ENCODE measurements at regions not wholly inside any gene's neighbourhood (a gene's known extent, or its start where the extent isn't known, plus 50 kb on each side); places are given as distances from the start of the nearest gene placed in this dataset.

GRCh38 chr1:48048980-48049379 is 51.8 kb upstream of the TRABD2B start:
- no peaks in the 10 kb centered on the region for H3K36me3 ChIP-seq (ENCODE audit: control insufficient read depth in 2 of 2, insufficient read depth in 2 of 2, low read length in 1 of 2)
- DNase-seq (ENCODE audit: low read depth in 6 of 9, low spot score in 9 of 9): no peak
- 88% methylated on average over 7 of the region's 7 CpGs for WGBS
- H3K27ac ChIP-seq (ENCODE audit: low read depth in 1 of 2, low read length in 1 of 2): peak overlapping the region in 1 of 2 donors; percentile 11
- H3K4me3 ChIP-seq (ENCODE audit: low read length in 2 of 2): no peak overlapping the region
- H3K27me3 ChIP-seq (ENCODE audit: control insufficient read depth in 2 of 2, insufficient read depth in 1 of 2, low read length in 1 of 2): no peaks in the 10 kb centered on the region
- no peaks in the 10 kb centered on the region for H3K4me1 ChIP-seq (ENCODE audit: control insufficient read depth in 2 of 2, insufficient read depth in 2 of 2, low read length in 2 of 2)
- H3K9me3 ChIP-seq (ENCODE audit: control insufficient read depth in 2 of 2, insufficient read depth in 1 of 2, low read length in 1 of 2): no peaks in the 10 kb centered on the region

- Histone ChIP-seq H3K36me3 (ENCODE audit: control insufficient read depth in 2 of 2, insufficient read depth in 2 of 2, low read length in 1 of 2) (no peaks in the 10 kb centered on the region), H3K27ac (ENCODE audit: low read depth in 1 of 2, low read length in 1 of 2) (no peak overlapping the region), H3K4me3 (ENCODE audit: low read length in 2 of 2) (no peak overlapping the region), H3K4me1 (ENCODE audit: control insufficient read depth in 2 of 2, insufficient read depth in 2 of 2, low read length in 2 of 2) (no peaks in the 10 kb centered on the region), H3K9me3 (ENCODE audit: control insufficient read depth in 2 of 2, insufficient read depth in 1 of 2, low read length in 1 of 2) (no peaks in the 10 kb centered on the region), H3K27me3 (ENCODE audit: control insufficient read depth in 2 of 2, insufficient read depth in 1 of 2, low read length in 1 of 2) (no peaks in the 10 kb centered on the region)
- DNase-seq (ENCODE audit: low read depth in 6 of 9, low spot score in 9 of 9): no peak
- WGBS: 90% methylated on average over 4 of the region's 4 CpGs
These were observed 50.9 kb upstream of the TRABD2B start for GRCh38 chr1:48048064-48048463.

GRCh38 chr1:48047116-48047515 is 49.9 kb upstream of the TRABD2B start:
- Histone ChIP-seq H3K27me3 (ENCODE audit: control insufficient read depth in 2 of 2, insufficient read depth in 1 of 2, low read length in 1 of 2) (no peaks in the 10 kb centered on the region), H3K27ac (ENCODE audit: low read depth in 1 of 2, low read length in 1 of 2) (no peak overlapping the region), H3K9me3 (ENCODE audit: control insufficient read depth in 2 of 2, insufficient read depth in 1 of 2, low read length in 1 of 2) (no peaks in the 10 kb centered on the region), H3K4me1 (ENCODE audit: control insufficient read depth in 2 of 2, insufficient read depth in 2 of 2, low read length in 2 of 2) (no peaks in the 10 kb centered on the region), H3K4me3 (ENCODE audit: low read length in 2 of 2) (no peak overlapping the region), H3K36me3 (ENCODE audit: control insufficient read depth in 2 of 2, insufficient read depth in 2 of 2, low read length in 1 of 2) (no peaks in the 10 kb centered on the region)
- DNase-seq (ENCODE audit: low read depth in 6 of 9, low spot score in 9 of 9): no peak
- 71% methylated on average over 4 of the region's 4 CpGs for WGBS
